Loucy (cell line): ENCODE measurements at regions not wholly inside any gene's neighbourhood (a gene's known extent, or its start where the extent isn't known, plus 50 kb on each side); places are given as distances from the start of the nearest gene placed in this dataset.

ENCODE experiments used
- EZH2phosphoT487 ChIP-seq: fragments of 200-600 bp; IDR thresholded peaks from 2 replicates; pipeline ENCODE4 v1.6.1; 2018; ENCODE audit warnings: antibody characterized with exemption, mild to moderate bottlenecking, moderate library complexity, borderline replicate concordance
- TF ChIP-seq, protein P1 (sequence below): fragments of 200-600 bp; sonication (generic); conservative IDR thresholded peaks from 2 replicates; pipeline ENCODE4 v1.5.1; 2014; ENCODE audit warnings: mild to moderate bottlenecking, antibody characterized with exemption, low read length

DNA sequence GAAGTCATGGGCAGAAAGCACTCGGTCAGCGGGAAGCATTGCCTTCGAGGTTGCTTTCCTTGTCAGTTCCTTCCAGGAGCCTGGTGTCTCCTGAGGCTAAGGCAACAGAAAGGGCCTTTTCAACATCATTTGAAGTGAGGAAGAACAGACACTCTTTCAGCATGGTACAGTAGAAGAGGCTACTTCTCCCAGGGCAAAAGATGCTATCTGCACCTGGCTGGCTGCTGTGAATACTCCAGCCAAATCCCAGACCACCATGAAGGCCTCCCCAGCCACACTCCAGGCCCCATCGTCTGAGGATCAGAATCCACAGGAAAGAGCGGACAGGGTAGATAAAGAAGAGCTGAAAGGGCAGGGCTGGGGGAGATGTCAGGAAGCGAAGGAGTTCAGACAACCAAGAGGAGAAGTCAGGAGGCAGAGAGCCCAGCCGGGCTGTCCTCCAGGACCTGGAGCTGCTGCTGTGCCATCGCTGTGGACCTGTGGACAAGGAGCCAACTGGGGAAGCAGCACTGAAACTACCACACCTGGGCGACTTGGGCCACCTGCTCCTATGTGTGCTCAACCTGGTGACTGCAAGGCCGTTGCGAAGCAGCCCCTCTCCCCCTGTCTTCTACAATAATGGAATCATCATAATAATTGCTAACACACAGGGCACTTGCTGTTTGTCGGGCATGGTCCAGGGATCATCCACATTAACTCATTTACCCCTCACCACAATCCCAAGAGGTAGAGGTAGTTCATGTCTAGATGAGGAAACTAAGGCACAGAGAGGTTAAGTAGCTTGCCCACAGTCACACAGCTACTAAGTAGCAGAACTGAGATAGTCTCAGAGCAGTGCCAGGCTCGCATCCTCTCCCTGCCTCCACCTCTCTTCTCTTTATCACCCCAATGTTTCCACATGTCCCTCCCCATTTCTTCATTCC, 88.0 kb upstream of the ZBTB40 start:
- TF ChIP-seq, protein P1, sequence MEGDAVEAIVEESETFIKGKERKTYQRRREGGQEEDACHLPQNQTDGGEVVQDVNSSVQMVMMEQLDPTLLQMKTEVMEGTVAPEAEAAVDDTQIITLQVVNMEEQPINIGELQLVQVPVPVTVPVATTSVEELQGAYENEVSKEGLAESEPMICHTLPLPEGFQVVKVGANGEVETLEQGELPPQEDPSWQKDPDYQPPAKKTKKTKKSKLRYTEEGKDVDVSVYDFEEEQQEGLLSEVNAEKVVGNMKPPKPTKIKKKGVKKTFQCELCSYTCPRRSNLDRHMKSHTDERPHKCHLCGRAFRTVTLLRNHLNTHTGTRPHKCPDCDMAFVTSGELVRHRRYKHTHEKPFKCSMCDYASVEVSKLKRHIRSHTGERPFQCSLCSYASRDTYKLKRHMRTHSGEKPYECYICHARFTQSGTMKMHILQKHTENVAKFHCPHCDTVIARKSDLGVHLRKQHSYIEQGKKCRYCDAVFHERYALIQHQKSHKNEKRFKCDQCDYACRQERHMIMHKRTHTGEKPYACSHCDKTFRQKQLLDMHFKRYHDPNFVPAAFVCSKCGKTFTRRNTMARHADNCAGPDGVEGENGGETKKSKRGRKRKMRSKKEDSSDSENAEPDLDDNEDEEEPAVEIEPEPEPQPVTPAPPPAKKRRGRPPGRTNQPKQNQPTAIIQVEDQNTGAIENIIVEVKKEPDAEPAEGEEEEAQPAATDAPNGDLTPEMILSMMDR, result no peak
- TF ChIP-seq EZH2phosphoT487, result no peak
